GM21360 (cell line): ENCODE measurements at regions not wholly inside any gene's neighbourhood (a gene's known extent, or its start where the extent isn't known, plus 50 kb on each side); places are given as distances from the start of the nearest gene placed in this dataset.
"Not testable (repeated sequence)": the region's sequence is repeated elsewhere in the genome, so short reads cannot be mapped to it uniquely, and the experiment has no call there.

Source experiments
- ATAC-seq: cut with Tn5 transposase; IDR thresholded peaks from one replicate; pipeline ENCODE4 v1.9.1; 2021; ENCODE audit warnings: mild to moderate bottlenecking, moderate library complexity; ENCODE audit not compliant: unreplicated experiment

DNA sequence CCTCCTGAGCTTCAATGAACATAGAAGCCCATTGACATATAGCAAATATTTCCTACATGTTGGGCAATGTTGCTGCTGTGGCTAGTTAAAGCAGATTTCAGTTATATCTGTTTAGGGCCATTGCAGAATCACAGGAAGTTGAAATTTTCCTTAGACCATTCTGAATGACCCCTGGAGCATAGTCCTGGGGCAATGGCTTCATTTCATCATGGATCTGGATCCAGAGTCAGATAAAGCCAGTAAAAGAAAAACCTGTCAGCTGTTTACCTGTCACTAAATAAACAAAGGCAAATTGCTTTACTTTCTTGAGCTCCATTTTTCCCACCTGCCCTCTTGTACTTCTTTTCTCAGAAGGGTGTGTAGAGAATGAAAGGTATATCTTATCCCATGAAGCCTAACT lies 494.0 kb upstream of the MAP3K7 start:
- ATAC-seq: no peak

DNA sequence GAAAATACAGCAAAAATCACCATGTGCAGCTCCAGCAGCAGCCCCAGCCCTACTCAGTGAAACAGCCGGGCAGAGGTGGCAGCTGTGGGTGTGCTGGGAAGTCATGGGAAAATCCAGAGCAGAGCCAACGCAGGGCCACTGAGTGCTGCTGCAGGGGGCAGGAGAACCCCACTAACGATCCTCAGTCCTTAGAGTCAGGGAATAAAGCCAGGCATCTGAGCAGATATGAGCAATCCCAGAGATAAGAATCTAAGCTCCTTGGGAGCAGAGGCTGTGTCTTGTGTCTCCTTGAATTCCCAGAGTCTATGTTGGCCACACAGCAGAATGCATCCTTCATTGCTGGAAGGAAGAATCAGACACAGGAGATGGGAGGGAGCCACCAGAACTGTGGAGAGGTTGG lies 493.1 kb upstream of the MAP3K7 start:
- no peak for ATAC-seq

DNA sequence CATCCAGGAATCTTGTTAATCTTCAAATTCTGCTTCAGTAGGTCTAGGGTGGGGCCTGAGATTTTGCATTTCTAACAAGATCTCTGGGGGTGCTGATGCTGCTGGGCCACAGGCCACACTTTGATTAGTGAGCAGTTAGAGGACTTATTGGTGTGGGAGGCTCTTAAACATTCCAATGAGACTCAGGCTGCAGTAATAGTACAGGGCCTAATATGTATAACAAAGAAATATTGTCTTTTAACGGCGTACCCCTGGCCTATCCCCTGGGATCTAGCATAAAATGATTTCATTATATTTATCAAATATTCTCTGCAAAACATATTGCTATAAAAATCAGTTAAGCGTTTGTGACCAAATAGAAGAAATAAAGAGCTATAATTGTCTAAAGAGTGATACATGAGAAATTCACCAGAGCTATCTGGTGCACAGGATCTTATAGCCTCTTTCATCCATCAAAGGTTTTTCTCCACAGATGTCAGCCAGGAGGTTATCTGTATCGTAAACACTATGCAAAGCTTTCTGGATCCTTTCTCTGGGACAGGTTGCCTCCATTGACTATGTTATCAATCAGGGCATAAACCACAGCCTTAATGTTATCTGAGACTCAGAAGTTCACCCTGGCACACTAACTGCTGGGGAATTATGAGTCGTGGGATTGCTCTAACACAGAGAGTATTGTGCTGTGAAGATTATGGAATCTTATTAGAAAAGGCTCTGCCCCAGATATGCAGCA lies 488.5 kb upstream of the MAP3K7 start:
- no peak for ATAC-seq

DNA sequence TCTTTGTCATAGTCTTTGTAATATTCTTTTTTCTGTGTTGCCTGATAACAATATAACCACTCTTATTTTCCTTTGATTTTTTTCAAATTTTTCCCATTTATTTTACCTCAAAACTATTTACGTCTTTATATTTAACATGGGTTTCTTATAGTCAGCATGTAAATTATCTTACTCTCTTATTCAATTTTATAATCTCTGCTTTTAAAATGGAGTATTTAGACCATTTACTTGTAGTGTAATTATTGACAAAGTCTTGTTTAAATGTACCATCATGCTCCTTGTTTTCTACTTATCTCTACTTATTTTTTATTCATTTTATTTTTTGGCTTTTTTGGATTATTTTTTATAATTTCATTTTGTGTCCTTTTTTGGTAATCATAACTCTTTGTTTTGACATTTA lies 476.5 kb upstream of the MAP3K7 start:
- ATAC-seq: no peak

DNA sequence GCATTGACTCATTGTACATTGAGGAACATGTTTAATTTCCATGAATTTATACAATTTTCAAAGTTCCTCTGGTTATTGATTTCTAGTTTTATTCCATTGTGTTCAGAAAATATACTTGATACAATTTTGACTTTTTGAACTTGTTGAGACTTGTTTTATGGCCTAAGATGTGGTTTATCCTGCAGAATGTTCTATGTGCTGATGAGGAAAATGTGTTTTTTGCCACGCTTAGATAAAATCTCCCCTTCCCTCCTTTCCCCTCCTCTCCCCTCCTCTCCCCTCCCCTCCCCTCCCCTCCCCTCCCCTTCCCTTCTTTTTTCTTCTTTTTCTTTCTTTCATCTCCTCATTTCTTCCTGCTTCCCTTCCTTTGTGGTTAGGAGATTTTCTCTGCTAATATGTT lies 470.8 kb upstream of the MAP3K7 start:
- no peak for ATAC-seq

DNA sequence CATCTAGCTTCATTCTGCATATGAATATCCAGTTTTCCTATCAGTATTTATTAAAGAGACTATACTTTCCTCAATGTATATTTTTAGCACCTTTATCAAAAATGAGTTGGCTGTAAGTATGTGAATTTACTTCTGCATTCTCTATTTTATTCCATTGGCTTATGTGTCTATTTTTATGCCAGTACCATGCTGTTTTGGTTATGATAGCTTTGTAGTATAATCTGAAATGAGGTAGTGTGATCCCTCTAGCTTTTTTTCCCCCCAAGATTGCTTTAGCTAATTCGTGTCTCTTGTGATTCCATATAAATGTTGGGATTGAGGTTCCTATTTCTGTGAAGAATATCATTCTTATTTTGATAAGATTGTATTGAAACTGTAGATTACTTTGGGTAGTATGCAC lies 469.1 kb upstream of the MAP3K7 start:
- no peak for ATAC-seq

DNA sequence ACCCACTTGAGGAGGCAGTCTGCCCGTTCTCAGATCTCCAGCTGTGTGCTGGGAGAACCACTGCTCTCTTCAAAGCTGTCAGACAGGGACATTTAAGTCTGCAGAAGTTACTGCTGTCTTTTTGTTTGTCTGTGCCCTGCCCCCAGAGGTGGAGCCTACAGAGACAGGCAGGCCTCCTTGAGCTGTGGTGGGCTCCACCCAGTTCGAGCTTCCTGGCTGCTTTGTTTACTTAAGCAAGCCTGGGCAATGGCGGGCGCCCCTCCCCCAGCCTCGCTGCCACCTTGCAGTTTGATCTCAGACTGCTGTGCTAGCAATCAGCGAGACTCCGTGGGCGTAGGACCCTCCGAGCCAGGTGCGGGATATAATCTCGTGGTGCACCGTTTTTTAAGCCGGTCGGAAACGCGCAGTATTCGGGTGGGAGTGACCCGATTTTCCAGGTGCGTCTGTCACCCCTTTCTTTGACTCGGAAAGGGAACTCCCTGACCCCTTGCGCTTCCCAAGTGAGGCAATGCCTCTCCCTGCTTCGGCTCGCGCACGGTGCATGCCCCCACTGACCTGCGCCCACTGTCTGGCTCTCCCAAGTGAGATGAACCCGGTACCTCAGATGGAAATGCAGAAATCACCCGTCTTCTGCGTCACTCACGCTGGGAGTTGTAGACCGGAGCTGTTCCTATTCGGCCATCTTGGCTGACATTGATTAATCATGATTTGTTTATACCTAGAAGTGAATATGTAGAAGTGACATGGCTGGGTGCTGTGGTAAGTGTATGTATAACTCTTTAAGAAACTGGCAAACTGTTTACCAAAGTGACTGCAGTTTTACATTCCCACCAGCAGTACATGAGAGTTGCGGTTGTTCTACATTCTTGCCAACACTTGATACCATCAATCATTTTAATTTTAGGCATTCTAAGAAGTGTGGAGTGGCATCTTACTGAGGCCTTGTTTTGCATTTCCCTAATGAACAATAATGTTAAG lies 465.9 kb upstream of the MAP3K7 start:
- ATAC-seq: not testable (repeated sequence)

DNA sequence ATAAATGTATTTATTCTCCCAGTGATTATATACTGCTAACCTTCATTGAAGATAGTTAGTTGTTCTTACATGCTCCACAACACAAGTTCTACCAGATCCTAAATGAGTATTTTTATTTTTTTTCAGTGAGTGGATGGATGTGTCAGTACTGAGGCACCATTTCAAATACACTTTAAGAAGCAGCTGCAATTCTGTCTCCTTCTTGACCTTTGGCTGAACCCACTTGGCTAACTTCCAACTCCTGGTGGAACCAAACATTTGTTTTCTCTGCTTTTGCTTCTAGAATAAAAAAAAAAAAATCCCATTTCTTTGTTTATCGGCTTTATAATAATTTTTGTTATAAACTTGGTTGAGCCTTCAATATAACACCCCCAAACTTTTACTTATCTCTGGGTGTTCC lies 458.3 kb upstream of the MAP3K7 start:
- ATAC-seq: no peak

DNA sequence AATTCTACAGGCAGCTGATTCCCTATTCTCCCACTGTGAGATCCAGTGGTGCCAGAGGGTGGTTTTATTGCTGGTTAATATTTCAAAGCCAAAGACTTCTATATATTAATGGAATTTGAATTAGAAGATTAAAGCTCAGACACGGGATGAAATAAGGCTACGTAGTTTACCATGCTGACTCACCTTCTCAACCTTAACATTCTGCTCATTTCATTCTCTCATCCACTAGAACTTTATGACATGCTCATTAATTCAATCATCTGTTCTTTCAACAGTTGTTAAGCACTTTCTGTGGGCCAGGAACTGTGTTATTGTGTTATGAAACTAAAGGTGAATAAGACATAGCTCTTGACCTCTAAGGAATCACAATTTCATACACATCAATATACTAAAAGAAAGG lies 456.9 kb upstream of the MAP3K7 start:
- no peak for ATAC-seq

DNA sequence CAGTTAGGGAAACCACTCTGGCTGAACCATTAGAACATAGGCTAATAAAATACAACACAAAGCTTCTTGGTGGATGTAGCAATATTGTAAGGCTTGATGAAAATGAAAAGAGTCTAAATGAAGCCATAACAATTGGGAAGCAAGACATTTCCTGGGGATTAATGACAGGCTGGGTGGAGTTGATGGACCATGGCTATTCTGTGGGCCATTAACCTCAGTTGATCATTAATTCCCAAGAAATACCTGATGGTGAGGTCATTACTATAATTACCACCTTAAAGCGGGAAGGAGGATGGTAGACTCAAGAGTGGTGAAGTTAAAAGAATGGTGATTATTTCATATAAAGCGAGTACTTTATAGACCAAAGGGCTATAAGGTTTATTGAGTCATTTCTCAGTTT lies 455.8 kb upstream of the MAP3K7 start:
- no peak for ATAC-seq

DNA sequence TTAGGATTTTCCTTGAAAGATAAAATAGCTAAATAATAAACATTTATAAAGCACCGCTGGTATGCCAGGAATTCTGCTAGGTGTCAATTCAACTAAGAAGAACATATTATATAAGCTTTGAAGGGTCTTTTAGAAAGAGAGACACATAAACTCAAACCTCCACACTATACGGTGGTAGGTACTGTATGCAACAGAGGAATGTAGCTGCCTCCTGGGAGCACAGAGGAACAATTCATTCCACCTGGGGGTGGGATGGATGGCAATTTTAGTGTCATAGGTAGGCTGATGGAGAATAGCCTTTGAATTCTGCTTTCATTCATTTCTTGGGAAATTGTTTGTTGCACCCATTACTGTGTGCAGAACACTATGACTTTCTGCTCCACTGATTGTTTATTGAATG lies 447.1 kb upstream of the MAP3K7 start:
- ATAC-seq: no peak

DNA sequence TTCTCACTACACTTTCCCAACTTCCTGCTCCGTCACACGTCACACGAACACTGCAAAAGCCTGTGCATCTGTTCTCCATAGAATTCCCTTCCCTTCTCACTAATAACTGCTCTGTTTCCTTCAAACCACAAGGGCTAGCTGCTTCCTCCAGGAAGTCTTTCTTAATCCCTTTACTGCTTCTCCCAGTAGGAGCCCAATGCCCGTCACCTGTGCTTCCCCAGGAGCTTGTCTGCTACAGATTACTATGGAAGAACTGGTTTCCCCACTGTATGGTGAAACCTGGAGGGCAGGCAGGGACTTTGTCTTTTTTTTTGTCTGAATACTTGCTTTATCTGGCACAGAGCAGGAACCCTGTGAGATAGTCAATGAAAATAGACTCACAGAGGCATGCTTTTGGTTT lies 444.7 kb upstream of the MAP3K7 start:
- no peak for ATAC-seq

DNA sequence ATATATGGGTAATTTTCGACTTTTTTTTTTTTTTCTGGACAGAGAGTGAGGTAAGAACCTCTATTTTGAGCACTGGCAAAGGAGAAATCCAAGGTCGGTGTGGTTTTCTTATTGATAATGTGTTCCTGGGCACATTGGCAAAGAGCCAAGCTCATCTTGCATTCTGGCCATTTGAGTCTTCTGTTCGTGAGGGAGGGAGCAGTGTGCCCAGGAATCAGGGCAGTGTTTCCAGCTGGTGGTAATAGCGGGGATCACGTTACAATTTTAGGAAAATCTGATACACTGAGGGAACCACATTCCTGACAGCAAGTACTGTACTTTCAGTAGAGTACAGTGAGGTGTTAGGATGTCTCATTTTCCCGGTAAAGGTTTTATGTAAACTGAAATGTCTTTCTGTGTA lies 442.3 kb upstream of the MAP3K7 start:
- ATAC-seq: no peak

DNA sequence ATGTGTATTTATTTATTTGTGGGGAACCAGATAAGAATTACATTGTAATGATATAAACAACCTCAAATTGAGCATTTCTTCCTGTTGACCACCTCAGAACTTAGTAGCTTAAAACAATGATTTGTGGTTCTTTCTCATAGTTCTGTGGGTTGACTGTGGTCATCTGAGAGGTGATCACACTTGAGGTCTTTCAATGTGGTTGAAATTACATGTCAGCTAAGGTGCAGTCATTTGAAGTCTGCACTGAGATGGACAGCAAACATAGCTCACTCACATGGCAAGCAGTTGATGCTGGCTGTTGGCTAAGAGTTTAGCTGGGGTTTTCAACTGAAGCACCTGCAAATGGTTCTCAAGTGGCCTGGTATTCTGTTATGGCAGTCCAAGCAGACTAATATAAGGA lies 436.7 kb upstream of the MAP3K7 start:
- no peak for ATAC-seq

DNA sequence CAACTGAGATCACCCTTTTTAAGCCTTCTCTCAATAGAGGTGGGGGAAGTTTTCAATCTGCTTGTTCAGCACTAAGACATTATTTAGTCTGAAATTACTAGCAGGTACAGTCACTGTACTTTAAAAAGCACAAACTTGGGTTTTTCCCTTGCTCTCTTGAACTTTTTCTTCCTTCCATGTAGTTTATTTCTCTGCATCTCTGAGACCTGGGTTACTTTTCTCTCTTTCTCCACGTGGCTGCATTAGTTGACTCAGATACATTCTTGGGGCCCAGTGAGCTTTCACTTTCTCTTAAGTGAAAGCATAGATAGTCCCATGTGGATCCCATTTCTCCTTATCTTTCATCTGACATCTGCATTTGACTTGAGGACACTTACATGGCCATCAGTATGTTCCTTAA lies 433.9 kb upstream of the MAP3K7 start:
- peak; percentile 98 for ATAC-seq

DNA sequence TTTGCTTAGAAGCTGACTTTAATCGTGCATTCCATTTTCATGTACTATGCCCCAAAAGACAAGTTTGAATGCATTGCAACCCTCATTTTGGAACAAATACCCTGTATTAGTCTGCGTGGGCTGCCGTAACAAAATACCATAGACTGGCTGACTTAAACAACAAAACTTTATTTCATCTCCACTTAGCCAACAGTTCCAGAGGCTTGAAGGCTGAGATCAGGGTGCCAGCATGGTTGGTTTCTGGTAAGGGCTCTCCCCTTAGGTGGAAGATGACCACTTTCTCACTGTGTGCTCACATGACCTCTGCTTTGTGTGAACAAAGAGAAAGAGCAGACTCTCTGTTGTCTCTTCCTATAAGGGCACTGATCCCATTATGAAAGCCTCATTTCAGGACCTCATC lies 431.7 kb upstream of the MAP3K7 start:
- no peak for ATAC-seq

DNA sequence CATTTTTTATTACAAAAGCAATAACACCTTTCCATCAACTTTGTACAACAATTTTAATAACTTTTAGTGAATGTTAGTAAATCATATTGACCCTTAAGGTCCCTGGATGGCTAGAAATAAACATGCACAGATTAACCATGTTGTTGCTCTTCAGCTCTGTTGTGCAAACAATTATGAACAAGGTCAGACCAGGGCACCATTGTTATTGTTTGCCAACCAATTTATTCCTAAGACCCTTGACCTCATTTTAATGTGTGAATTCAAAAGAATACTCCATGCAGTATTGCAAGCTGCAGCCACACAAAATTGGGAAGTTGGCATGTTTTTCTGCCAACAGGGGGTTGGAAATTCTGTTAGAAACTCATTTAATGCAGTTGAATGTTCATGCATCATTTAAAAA lies 426.6 kb upstream of the MAP3K7 start:
- no peak for ATAC-seq

DNA sequence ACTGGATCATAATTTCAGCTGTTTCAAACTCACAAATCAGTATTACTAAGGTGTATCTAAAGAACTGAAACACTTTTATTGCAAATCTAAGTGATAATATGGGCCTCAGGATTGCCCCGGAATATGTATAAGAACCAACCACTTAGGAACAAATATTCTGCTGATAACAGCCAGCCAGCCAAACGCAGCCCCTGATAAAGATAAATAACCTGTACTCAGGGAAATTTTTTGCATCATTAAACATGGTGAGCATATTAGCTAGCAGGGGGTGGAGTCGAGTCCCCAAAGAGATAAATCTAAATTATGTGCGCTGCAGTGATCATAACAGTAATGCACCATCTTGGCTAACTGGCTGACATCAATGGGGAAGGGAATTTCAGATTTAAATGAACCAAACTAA lies 410.2 kb upstream of the MAP3K7 start:
- no peak for ATAC-seq

DNA sequence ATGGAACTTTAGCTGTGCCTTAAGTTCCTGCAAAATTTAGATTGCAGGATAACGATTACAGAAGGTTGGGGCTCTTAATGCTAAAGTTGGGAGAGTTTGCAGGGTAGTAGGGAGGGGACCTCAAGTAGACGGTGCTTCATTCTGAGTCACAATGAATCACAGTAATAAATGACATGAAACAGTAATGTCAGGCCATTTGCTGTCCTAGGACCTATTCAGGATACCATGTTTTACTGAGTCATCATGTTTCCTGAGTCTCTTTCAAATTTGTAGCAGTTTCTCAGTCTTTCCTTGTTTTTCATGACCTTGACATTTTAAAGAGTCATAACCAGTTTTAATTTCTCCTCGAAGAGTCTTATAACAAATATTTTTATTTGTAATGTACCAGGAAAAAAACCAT lies 406.9 kb upstream of the MAP3K7 start:
- no peak for ATAC-seq

DNA sequence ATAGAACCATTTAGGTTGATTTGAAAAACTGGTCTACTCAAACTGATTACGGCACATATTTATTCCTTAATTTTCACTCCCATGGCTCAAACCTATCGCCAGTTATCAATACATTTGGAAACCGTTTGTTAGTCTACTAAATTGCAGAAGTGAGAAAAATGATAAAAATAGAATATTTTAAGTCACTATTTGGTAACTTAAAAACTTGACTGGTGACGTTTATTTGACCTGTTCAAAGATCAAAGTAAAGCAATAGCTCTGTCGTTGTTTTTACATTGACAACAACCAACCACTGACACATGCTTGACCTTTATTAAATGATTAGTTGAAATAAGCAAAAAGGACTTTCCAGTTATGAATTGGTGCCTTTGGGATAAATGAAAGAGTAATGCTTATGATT lies 402.9 kb upstream of the MAP3K7 start:
- no peak for ATAC-seq

DNA sequence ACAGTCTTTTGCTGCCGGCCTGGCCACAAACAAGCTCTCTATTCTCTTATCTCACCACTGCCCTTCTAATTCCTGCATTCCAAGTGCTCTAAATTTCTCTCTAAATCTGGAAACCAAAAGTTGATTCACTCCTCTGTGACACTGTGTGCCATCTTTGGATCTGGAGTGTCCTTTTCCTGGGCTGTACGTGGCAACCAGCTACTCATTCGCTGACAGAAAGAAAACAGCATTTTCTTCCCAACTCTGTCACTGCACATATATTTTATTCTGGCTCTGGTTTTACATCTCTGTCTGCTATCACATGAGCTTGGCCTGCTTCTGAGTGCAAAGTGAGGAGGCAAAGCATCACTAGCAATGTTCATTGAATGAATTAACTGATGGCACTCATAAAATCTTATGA lies 397.2 kb upstream of the MAP3K7 start:
- no peak for ATAC-seq

DNA sequence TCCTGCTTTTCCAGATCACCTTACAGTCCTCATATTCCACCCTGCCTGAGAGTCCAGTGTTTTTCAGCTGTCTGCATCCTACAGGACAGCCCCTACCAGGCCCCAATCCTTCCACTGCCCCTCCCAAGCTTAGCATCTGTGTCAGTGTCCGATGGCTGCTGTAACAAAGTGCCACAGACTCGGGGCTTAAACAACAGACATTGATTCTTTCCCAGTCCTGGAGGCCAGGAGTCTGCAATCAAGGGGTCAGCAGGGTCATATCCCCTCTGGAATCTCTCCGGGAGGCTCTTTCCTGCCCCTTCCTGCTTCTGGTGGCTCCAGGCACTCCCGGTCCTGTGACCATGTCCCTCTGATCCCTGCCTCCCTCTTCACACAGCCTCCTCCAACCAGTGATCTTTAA lies 396.6 kb upstream of the MAP3K7 start:
- no peak for ATAC-seq
